ENCODE measurements at regions not wholly inside any gene's neighbourhood (a gene's known extent, or its start where the extent isn't known, plus 50 kb on each side); places are given as distances from the start of the nearest gene placed in this dataset.

- no peak for TF ChIP-seq MXD4 (CRISPR knock-in tag; IDR thresholded peaks at IDR 0.05; ENCODE audit: borderline replicate concordance)
- no peak for TF ChIP-seq KAT7 (CRISPR knock-in tag; IDR thresholded peaks at IDR 0.05; ENCODE audit: borderline replicate concordance)
- TF ChIP-seq, protein P1, sequence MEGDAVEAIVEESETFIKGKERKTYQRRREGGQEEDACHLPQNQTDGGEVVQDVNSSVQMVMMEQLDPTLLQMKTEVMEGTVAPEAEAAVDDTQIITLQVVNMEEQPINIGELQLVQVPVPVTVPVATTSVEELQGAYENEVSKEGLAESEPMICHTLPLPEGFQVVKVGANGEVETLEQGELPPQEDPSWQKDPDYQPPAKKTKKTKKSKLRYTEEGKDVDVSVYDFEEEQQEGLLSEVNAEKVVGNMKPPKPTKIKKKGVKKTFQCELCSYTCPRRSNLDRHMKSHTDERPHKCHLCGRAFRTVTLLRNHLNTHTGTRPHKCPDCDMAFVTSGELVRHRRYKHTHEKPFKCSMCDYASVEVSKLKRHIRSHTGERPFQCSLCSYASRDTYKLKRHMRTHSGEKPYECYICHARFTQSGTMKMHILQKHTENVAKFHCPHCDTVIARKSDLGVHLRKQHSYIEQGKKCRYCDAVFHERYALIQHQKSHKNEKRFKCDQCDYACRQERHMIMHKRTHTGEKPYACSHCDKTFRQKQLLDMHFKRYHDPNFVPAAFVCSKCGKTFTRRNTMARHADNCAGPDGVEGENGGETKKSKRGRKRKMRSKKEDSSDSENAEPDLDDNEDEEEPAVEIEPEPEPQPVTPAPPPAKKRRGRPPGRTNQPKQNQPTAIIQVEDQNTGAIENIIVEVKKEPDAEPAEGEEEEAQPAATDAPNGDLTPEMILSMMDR (IDR thresholded peaks at IDR 0.05), result no peak
- TF ChIP-seq ZNF512 (CRISPR knock-in tag; IDR thresholded peaks at IDR 0.05; ENCODE audit: borderline replicate concordance), result no peak
- no peak for TF ChIP-seq USF1 (CRISPR knock-in tag; IDR thresholded peaks at IDR 0.05)
- TF ChIP-seq ESRRA (CRISPR knock-in tag; IDR thresholded peaks at IDR 0.05; ENCODE audit: borderline replicate concordance), result no peak
- TF ChIP-seq ZNF219 (CRISPR knock-in tag; IDR thresholded peaks at IDR 0.05; ENCODE audit: borderline replicate concordance), result no peak
- TF ChIP-seq STAT6 (CRISPR knock-in tag; conservative IDR thresholded peaks at IDR 0.05; ENCODE audit: low read depth), result no peak
These were observed 858.7 kb downstream of the CCSER2 start for GRCh38 chr10:85187047-85187446.

All from WTC11 (cell line).